ENCODE measurements at regions not wholly inside any gene's neighbourhood (a gene's known extent, or its start where the extent isn't known, plus 50 kb on each side); places are given as distances from the start of the nearest gene placed in this dataset.
"Not testable (repeated sequence)": the region's sequence is repeated elsewhere in the genome, so short reads cannot be mapped to it uniquely, and the experiment has no call there.

- DNase-seq (ENCODE audit: low read depth in 2 of 2), result no peak
Measured at GRCh38 chr5:113721171-113721570, 207.7 kb downstream of the YTHDC2 start.

- DNase-seq (ENCODE audit: low read depth in 2 of 2), result no peak
Measured at GRCh38 chr5:113723021-113723420, 209.5 kb downstream of the YTHDC2 start.

GRCh38 chr5:113735751-113736150, 222.3 kb downstream of the YTHDC2 start:
- no peak for DNase-seq (ENCODE audit: low read depth in 2 of 2)

GRCh38 chr5:113742176-113742575, 228.7 kb downstream of the YTHDC2 start:
- no peak for DNase-seq (ENCODE audit: low read depth in 2 of 2)

GRCh38 chr5:113742639-113743038, 229.1 kb downstream of the YTHDC2 start:
- DNase-seq (ENCODE audit: low read depth in 2 of 2), result no peak

GRCh38 chr5:113748403-113748802, 234.9 kb downstream of the YTHDC2 start:
- DNase-seq (ENCODE audit: low read depth in 2 of 2), result no peak

GRCh38 chr5:113749334-113749733, 235.8 kb downstream of the YTHDC2 start:
- no peak for DNase-seq (ENCODE audit: low read depth in 2 of 2)

GRCh38 chr5:113753182-113753581, 239.7 kb downstream of the YTHDC2 start:
- not testable (repeated sequence) for DNase-seq (ENCODE audit: low read depth in 2 of 2)

- no peak for DNase-seq (ENCODE audit: low read depth in 2 of 2)
Measured at GRCh38 chr5:113755516-113755915, 242.0 kb downstream of the YTHDC2 start.

GRCh38 chr5:113757508-113757907, 244.0 kb downstream of the YTHDC2 start:
- DNase-seq (ENCODE audit: low read depth in 2 of 2), result no peak

- no peak for DNase-seq (ENCODE audit: low read depth in 2 of 2)
Measured at GRCh38 chr5:113759505-113759904, 246.0 kb downstream of the YTHDC2 start.

- DNase-seq (ENCODE audit: low read depth in 2 of 2), result no peak
Measured at GRCh38 chr5:113760486-113760885, 247.0 kb downstream of the YTHDC2 start.

GRCh38 chr5:113761594-113761993, 248.1 kb downstream of the YTHDC2 start:
- no peak for DNase-seq (ENCODE audit: low read depth in 2 of 2)

GRCh38 chr5:113764382-113764781, 250.9 kb downstream of the YTHDC2 start:
- DNase-seq (ENCODE audit: low read depth in 2 of 2), result no peak

- not testable (repeated sequence) for DNase-seq (ENCODE audit: low read depth in 2 of 2)
Measured at GRCh38 chr5:113766827-113767226, 253.3 kb downstream of the YTHDC2 start.

- DNase-seq (ENCODE audit: low read depth in 2 of 2), result no peak
Measured at GRCh38 chr5:113770648-113771047, 257.2 kb downstream of the YTHDC2 start.

- DNase-seq (ENCODE audit: low read depth in 2 of 2), result no peak
Measured at GRCh38 chr5:113771483-113771882, 258.0 kb downstream of the YTHDC2 start.

GRCh38 chr5:113776168-113776567, 262.7 kb downstream of the YTHDC2 start:
- DNase-seq (ENCODE audit: low read depth in 2 of 2), result no peak

- DNase-seq (ENCODE audit: low read depth in 2 of 2), result no peak
Measured at GRCh38 chr5:113776832-113777525, 263.5 kb downstream of the YTHDC2 start.

GRCh38 chr5:113778147-113778546, 264.7 kb downstream of the YTHDC2 start:
- no peak for DNase-seq (ENCODE audit: low read depth in 2 of 2)

GRCh38 chr5:113788141-113788655, 274.7 kb downstream of the YTHDC2 start:
- DNase-seq (ENCODE audit: low read depth in 2 of 2), result no peak

GRCh38 chr5:113789769-113790168, 276.3 kb downstream of the YTHDC2 start:
- no peak for DNase-seq (ENCODE audit: low read depth in 2 of 2)

- DNase-seq (ENCODE audit: low read depth in 2 of 2), result no peak
Measured at GRCh38 chr5:113792806-113793205, 279.3 kb downstream of the YTHDC2 start.

GRCh38 chr5:113794981-113795380, 281.5 kb downstream of the YTHDC2 start:
- DNase-seq (ENCODE audit: low read depth in 2 of 2), result no peak
